Tibial artery (tissue), 4 donors: ENCODE measurements at regions not wholly inside any gene's neighbourhood (a gene's known extent, or its start where the extent isn't known, plus 50 kb on each side); places are given as distances from the start of the nearest gene placed in this dataset.

Experiments
- DNase-seq, 2 donors: peaks; one replicate each; pipeline ENCODE4 v3.0.0-alpha.2; 2019
- H3K27ac ChIP-seq, 2 donors: fragments of 200-600 bp; sonication (generic) in 1 of 2; 1 replicate in 1 of 2; 2 replicates in 1 of 2; pipeline ENCODE4 v1.5.1; 2018 to 2019; ENCODE audit warnings: mild to moderate bottlenecking in 1 of 2
- H3K27me3 ChIP-seq, 2 donors: fragments of 200-600 bp; sonication (generic) in 1 of 2; one replicate each; pipeline versions ENCODE4 v1.5.1 to v1.6.0; 2016 to 2019
- H3K36me3 ChIP-seq, 3 donors: fragments of 200-600 bp; sonication (generic) in 2 of 3; one replicate each; pipeline ENCODE4 v1.5.1; 2016 to 2019; ENCODE audit warnings: mild to moderate bottlenecking in 2 of 3
- H3K4me1 ChIP-seq, 4 donors: fragments of 200-600 bp; sonication (generic) in 2 of 4; 1 replicate in 3 of 4; 2 replicates in 1 of 4; pipeline ENCODE4 v1.5.1; 2016 to 2019
- H3K4me3 ChIP-seq, 2 donors: fragments of 200-600 bp; sonication (generic) in 1 of 2; 1 replicate in 1 of 2; 2 replicates in 1 of 2; pipeline ENCODE4 v1.5.1; 2018 to 2019; ENCODE audit warnings: mild to moderate bottlenecking in 2 of 2
- H3K9me3 ChIP-seq, 3 donors: fragments of 200-600 bp; sonication (generic) in 1 of 3; one replicate each; pipeline ENCODE4 v1.5.1; 2016 to 2019
- intact Hi-C: fragments of 100-400 bp; cut with DNase I; formaldehyde crosslinking; loops from one replicate; pipeline ENCODE4 v1.15.0; 2023; ENCODE audit warnings: low total_unique reads
- TF ChIP-seq, protein P1 (sequence below), 2 experiments: fragments of 200-600 bp in 1 of 2; fragments of 450-650 bp in 1 of 2; IDR thresholded peaks; one replicate each; pipeline ENCODE4 v1.5.1; 2017 to 2019; ENCODE audit warnings: antibody characterized with exemption in 2 of 2, mild to moderate bottlenecking in 1 of 2, moderate library complexity in 1 of 2

DNA sequence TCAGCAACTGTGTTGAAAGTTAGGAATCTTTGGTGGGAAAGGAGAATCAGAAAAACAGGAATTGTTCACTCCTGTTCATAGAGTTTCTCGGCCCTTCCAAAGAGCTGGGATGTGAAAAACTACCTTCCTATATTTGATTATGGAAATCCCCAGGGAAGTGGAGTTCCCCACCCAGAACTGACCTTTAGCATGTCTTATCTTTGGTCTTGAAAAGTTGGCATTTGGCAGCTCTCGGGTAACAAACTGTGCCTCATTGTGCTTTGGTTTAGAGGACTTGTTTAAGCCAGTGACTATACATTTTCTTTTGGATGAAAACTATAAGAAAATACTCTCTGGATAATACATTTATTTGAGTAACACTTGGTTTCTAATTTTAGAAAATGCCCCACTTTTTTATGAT lies 51.3 kb upstream of the CERS6 start:
- no peaks in the 10 kb centered on the region for H3K27me3 ChIP-seq
- H3K9me3 ChIP-seq: peaks cover 0 to 4% (median 0%) of the 10 kb centered on the region in 3 donors
- TF ChIP-seq, protein P1, sequence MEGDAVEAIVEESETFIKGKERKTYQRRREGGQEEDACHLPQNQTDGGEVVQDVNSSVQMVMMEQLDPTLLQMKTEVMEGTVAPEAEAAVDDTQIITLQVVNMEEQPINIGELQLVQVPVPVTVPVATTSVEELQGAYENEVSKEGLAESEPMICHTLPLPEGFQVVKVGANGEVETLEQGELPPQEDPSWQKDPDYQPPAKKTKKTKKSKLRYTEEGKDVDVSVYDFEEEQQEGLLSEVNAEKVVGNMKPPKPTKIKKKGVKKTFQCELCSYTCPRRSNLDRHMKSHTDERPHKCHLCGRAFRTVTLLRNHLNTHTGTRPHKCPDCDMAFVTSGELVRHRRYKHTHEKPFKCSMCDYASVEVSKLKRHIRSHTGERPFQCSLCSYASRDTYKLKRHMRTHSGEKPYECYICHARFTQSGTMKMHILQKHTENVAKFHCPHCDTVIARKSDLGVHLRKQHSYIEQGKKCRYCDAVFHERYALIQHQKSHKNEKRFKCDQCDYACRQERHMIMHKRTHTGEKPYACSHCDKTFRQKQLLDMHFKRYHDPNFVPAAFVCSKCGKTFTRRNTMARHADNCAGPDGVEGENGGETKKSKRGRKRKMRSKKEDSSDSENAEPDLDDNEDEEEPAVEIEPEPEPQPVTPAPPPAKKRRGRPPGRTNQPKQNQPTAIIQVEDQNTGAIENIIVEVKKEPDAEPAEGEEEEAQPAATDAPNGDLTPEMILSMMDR (IDR thresholded peaks at IDR 0.05): no peak
- no peak for DNase-seq
- H3K27ac ChIP-seq: no peak overlapping the region
- H3K4me3 ChIP-seq: no peak overlapping the region
- intact Hi-C loops: no loop called here
- no peaks in the 10 kb centered on the region for H3K36me3 ChIP-seq
- peaks cover 0 to 20% (median 0%) of the 10 kb centered on the region in 4 donors for H3K4me1 ChIP-seq
